ENCODE measurements at regions not wholly inside any gene's neighbourhood (a gene's known extent, or its start where the extent isn't known, plus 50 kb on each side); places are given as distances from the start of the nearest gene placed in this dataset.

DNA sequence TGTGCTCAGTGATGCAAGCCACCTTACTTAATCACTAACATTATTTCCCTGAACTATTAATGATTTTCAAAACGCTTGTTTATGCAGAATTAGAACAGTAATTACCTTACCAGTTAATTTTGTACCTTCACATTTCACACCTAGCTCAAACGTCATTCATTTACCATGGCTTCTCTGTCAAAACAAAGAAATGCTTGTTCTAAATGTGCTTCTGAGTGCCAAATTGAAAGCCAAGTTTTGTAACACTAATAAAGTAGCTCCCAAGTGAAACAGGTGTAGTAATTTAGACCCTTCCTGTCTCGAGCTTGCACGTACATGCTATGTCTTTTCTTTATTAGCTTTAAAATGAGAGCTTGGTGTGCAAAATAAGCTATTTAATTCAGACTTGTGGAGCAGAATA, 533.7 kb upstream of the PKN2 start:
- TF ChIP-seq, protein P1, sequence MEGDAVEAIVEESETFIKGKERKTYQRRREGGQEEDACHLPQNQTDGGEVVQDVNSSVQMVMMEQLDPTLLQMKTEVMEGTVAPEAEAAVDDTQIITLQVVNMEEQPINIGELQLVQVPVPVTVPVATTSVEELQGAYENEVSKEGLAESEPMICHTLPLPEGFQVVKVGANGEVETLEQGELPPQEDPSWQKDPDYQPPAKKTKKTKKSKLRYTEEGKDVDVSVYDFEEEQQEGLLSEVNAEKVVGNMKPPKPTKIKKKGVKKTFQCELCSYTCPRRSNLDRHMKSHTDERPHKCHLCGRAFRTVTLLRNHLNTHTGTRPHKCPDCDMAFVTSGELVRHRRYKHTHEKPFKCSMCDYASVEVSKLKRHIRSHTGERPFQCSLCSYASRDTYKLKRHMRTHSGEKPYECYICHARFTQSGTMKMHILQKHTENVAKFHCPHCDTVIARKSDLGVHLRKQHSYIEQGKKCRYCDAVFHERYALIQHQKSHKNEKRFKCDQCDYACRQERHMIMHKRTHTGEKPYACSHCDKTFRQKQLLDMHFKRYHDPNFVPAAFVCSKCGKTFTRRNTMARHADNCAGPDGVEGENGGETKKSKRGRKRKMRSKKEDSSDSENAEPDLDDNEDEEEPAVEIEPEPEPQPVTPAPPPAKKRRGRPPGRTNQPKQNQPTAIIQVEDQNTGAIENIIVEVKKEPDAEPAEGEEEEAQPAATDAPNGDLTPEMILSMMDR (IDR thresholded peaks at IDR 0.05): no peak
- TF ChIP-seq POLR2A (IDR thresholded peaks at IDR 0.05): no peak

All from suprapubic skin (tissue), 3 donors.